ENCODE measurements at regions not wholly inside any gene's neighbourhood (a gene's known extent, or its start where the extent isn't known, plus 50 kb on each side); places are given as distances from the start of the nearest gene placed in this dataset.

DNA sequence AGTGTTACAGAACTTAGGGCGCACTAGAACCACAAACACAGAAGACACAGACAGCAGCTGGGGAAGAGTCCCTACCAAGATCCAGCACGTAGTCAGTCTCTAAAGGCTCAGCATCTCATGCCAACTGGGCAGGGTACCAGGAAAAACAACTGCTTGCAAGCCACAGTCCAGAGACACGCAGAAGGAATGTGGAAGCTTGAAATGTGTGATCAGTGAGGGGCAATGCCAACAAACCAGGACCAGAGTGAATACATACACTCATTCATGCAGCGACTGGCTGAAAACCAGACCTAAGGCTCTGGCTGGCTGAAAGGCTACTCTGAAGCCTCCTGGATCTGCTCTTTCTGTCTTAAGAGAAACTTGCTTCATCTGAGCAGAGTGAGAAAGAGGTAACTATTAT, 1484.8 kb downstream of the EFNB2 start (continued):
- TF ChIP-seq ZNF462 (CRISPR knock-in tag; IDR thresholded peaks at IDR 0.05) (no peak), STAT1 (IDR thresholded peaks at IDR 0.05; ENCODE audit: unreplicated experiment) (no peak), EZH2phosphoT487 (IDR thresholded peaks at IDR 0.05; ENCODE audit: unreplicated experiment) (no peak), CREB1 (CRISPR knock-in tag; IDR thresholded peaks at IDR 0.05; ENCODE audit: low read depth) (no peak)

DNA sequence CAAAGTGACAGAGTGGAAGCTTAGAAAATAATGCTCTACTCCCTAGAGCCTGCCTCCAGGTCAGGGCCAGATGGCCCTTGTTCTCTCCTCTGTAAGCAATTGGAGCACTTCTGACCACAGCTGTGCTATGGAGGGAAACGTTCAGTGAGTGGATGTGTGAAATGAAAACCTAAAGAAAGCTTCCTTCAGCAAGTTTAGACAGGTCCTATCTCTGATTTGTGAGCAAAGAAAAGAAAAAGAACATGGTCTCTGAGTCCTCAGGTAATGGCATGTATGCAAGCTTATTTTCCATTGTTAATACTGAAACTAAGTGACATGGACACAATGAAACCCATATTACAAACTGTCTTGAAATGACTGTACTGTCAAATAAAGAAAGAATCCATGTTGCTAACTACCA, 1486.8 kb downstream of the EFNB2 start:
- no peak overlapping the region for H3K27ac ChIP-seq (ENCODE audit: low read depth)
- H2AFZ ChIP-seq = 0 out of 2 replicates have a peak overlapping the region, but pooled peaks have one; percentile 20
- Mint-ChIP-seq H3K4me1 (no peaks in the 10 kb centered on the region), H3K27me3 (ENCODE audit: insufficient read depth, low read depth, poor library complexity) (no peaks in the 10 kb centered on the region), H3K36me3 (ENCODE audit: low read depth) (peaks cover 2% of the 10 kb centered on the region; the same call in 2 of the 3 replicates), H3K9me3 (peaks cover 1% of the 10 kb centered on the region), H3K27ac (no peak overlapping the region), H3K4me3 (no peak overlapping the region)
- H3K27me3 ChIP-seq (ENCODE audit: insufficient read depth) = no peaks in the 10 kb centered on the region
- DNase-seq (ENCODE audit: low spot score) (no peak), ATAC-seq (no peak)
- H3K36me3 ChIP-seq (ENCODE audit: insufficient read depth) = no peaks in the 10 kb centered on the region
- H3K4me2 ChIP-seq = no peak overlapping the region
- no peaks in the 10 kb centered on the region for H3K79me2 ChIP-seq (replicated peaks; ENCODE audit: insufficient read depth)
- H3K4me3 ChIP-seq = no peak overlapping the region
- no peaks in the 10 kb centered on the region for H4K20me1 ChIP-seq (replicated peaks; ENCODE audit: insufficient read depth)
- peaks cover 3% of the 10 kb centered on the region; the same call in 1 of the 2 replicates for H3K9me2 ChIP-seq (ENCODE audit: insufficient read depth)
- no peaks in the 10 kb centered on the region for H3F3A ChIP-seq (replicated peaks; ENCODE audit: low read depth)
- H3K4me1 ChIP-seq (ENCODE audit: insufficient read depth) = no peaks in the 10 kb centered on the region
- TF ChIP-seq STAT1 (IDR thresholded peaks at IDR 0.05; ENCODE audit: unreplicated experiment) (no peak), ZNF114 (CRISPR knock-in tag; IDR thresholded peaks at IDR 0.05) (no peak), CTCF (conservative IDR thresholded peaks at IDR 0.05; ENCODE audit: low read depth in 2 of 2) (no peak), CREB1 (CRISPR knock-in tag; IDR thresholded peaks at IDR 0.05; ENCODE audit: low read depth) (no peak), EZH2phosphoT487 (IDR thresholded peaks at IDR 0.05; ENCODE audit: unreplicated experiment) (no peak), EZH2 (IDR thresholded peaks at IDR 0.05; ENCODE audit: low read depth, unreplicated experiment) (no peak), ZNF331 (CRISPR knock-in tag; IDR thresholded peaks at IDR 0.05; ENCODE audit: low read depth) (no peak), NANOG (IDR thresholded peaks at IDR 0.05; ENCODE audit: borderline replicate concordance) (no peak), JUNB (IDR thresholded peaks at IDR 0.05; ENCODE audit: unreplicated experiment) (no peak), POLR2AphosphoS5 (IDR thresholded peaks at IDR 0.05; ENCODE audit: low read depth) (no peak)
- TF ChIP-seq, protein P1, sequence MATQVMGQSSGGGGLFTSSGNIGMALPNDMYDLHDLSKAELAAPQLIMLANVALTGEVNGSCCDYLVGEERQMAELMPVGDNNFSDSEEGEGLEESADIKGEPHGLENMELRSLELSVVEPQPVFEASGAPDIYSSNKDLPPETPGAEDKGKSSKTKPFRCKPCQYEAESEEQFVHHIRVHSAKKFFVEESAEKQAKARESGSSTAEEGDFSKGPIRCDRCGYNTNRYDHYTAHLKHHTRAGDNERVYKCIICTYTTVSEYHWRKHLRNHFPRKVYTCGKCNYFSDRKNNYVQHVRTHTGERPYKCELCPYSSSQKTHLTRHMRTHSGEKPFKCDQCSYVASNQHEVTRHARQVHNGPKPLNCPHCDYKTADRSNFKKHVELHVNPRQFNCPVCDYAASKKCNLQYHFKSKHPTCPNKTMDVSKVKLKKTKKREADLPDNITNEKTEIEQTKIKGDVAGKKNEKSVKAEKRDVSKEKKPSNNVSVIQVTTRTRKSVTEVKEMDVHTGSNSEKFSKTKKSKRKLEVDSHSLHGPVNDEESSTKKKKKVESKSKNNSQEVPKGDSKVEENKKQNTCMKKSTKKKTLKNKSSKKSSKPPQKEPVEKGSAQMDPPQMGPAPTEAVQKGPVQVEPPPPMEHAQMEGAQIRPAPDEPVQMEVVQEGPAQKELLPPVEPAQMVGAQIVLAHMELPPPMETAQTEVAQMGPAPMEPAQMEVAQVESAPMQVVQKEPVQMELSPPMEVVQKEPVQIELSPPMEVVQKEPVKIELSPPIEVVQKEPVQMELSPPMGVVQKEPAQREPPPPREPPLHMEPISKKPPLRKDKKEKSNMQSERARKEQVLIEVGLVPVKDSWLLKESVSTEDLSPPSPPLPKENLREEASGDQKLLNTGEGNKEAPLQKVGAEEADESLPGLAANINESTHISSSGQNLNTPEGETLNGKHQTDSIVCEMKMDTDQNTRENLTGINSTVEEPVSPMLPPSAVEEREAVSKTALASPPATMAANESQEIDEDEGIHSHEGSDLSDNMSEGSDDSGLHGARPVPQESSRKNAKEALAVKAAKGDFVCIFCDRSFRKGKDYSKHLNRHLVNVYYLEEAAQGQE (IDR thresholded peaks at IDR 0.05; ENCODE audit: unreplicated experiment) = no peak

All from GM23338 (cell line).